SIG-M5 treated with dmso at 0.1 percent for 504 hours (cell line): ENCODE measurements at regions not wholly inside any gene's neighbourhood (a gene's known extent, or its start where the extent isn't known, plus 50 kb on each side); places are given as distances from the start of the nearest gene placed in this dataset.

Experiments used
- DNase-seq: peaks from one replicate; lab custom pipeline; 2025; ENCODE audit not compliant: unreplicated experiment; lab: John Stamatoyannopoulos, UW

- DNase-seq = no peak
These were observed 517.5 kb downstream of the PREX1 start for GRCh38 chr20:48310305-48310704.

- DNase-seq = no peak
These were observed 518.5 kb downstream of the PREX1 start for GRCh38 chr20:48309293-48309692.

- DNase-seq = no peak
These were observed 518.9 kb downstream of the PREX1 start for GRCh38 chr20:48308882-48309281.

- no peak for DNase-seq
These were observed 519.5 kb downstream of the PREX1 start for GRCh38 chr20:48308232-48308781.

- no peak for DNase-seq
These were observed 520.5 kb downstream of the PREX1 start for GRCh38 chr20:48307277-48307676.

- DNase-seq = no peak
These were observed 517.7 kb upstream of the SULF2 start for GRCh38 chr20:48302844-48303542.

GRCh38 chr20:48302149-48302548 is 516.9 kb upstream of the SULF2 start:
- DNase-seq = no peak

- DNase-seq = no peak
These were observed 515.9 kb upstream of the SULF2 start for GRCh38 chr20:48301189-48301588.

GRCh38 chr20:48300529-48300928 is 515.2 kb upstream of the SULF2 start:
- no peak for DNase-seq

- peak; percentile 95 for DNase-seq
These were observed 513.7 kb upstream of the SULF2 start for GRCh38 chr20:48298851-48299484.

GRCh38 chr20:48298433-48298832 is 513.2 kb upstream of the SULF2 start:
- no peak for DNase-seq

- DNase-seq = no peak
These were observed 510.7 kb upstream of the SULF2 start for GRCh38 chr20:48295966-48296421.

- peak; percentile 99 for DNase-seq
These were observed 510.2 kb upstream of the SULF2 start for GRCh38 chr20:48295445-48295903.

GRCh38 chr20:48294942-48295341 is 509.7 kb upstream of the SULF2 start:
- DNase-seq = no peak

- no peak for DNase-seq
These were observed 508.9 kb upstream of the SULF2 start for GRCh38 chr20:48294196-48294595.

- no peak for DNase-seq
These were observed 508.4 kb upstream of the SULF2 start for GRCh38 chr20:48293671-48294070.

- no peak for DNase-seq
These were observed 507.5 kb upstream of the SULF2 start for GRCh38 chr20:48292806-48293205.

- no peak for DNase-seq
These were observed 506.6 kb upstream of the SULF2 start for GRCh38 chr20:48291896-48292295.

- DNase-seq = no peak
These were observed 503.7 kb upstream of the SULF2 start for GRCh38 chr20:48288930-48289507.

GRCh38 chr20:48287552-48288170 is 502.4 kb upstream of the SULF2 start:
- no peak for DNase-seq

- DNase-seq = no peak
These were observed 501.8 kb upstream of the SULF2 start for GRCh38 chr20:48287021-48287494.
